NOMO-1 treated with DMSO at 0.1 percent for 48 hours (cell line): ENCODE measurements at regions not wholly inside any gene's neighbourhood (a gene's known extent, or its start where the extent isn't known, plus 50 kb on each side); places are given as distances from the start of the nearest gene placed in this dataset.
"Not testable (repeated sequence)": the region's sequence is repeated elsewhere in the genome, so short reads cannot be mapped to it uniquely, and the experiment has no call there.

ENCODE experiments used
- DNase-seq: peaks from one replicate; lab custom pipeline; 2025; ENCODE audit not compliant: unreplicated experiment; lab: John Stamatoyannopoulos, UW

DNA sequence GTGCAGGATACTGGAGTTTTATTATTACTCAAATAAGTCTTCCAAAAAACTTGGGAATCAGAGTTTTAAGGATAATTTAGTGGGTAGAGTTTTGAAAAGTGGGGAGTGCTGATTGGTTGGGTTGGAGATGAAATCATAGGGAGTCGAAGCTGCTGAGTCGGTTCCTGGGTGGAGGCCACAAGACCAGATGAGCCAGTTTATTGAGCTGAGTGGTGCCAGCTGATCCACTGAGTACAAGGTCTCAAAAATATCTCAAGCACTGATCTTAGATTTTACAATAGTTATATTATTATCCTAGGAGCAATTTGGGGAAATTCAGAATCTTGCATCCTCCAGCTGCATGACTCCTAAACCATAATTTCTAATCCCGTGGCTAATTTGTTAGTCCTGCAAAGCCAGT lies 804.9 kb upstream of the SEMA6A start:
- DNase-seq = no peak

GRCh38 chr5:117376748-117377147 lies 802.1 kb upstream of the SEMA6A start:
- DNase-seq = no peak

GRCh38 chr5:117359895-117360294 lies 785.3 kb upstream of the SEMA6A start:
- DNase-seq = no peak

GRCh38 chr5:117357886-117358285 lies 783.3 kb upstream of the SEMA6A start:
- DNase-seq = no peak

DNA sequence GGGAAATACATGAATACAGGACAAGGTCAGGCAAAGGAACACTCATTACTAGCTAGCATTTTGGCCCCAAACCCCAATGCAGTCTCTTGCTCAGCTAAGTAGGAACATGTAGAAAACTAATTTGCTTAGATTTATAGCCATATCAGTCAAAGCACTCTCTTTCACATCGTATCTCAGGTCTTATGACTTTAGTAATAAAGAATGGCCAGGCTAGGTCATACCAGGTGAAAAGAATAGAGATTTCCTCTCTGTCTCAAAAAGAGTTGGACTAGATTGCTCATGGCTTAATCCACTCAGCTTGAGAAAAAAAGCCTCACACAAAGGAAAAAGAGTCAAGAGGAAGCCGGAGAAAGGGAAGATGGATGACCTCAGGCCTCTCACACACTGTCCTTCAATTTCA lies 772.7 kb upstream of the SEMA6A start:
- DNase-seq = no peak

DNA sequence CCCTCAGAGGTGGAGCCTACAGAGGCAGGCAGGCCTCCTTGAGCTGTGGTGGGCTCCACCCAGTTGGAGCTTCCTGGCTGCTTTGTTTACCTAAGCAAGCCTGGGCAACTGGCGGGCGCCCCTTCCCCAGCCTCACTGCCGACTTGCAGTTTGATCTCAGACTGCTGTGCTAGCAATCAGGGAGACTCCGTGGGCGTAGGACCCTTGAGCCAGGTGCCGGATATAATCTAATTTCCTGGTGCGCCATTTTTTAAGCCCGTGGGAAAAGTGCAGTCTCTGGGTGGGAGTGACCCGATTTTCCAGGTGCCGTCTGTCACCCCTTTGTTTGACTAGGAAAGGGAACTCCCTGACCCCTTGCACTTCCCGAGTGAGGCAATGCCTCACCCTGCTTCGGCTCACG lies 769.1 kb upstream of the SEMA6A start:
- not testable (repeated sequence) for DNase-seq

DNA sequence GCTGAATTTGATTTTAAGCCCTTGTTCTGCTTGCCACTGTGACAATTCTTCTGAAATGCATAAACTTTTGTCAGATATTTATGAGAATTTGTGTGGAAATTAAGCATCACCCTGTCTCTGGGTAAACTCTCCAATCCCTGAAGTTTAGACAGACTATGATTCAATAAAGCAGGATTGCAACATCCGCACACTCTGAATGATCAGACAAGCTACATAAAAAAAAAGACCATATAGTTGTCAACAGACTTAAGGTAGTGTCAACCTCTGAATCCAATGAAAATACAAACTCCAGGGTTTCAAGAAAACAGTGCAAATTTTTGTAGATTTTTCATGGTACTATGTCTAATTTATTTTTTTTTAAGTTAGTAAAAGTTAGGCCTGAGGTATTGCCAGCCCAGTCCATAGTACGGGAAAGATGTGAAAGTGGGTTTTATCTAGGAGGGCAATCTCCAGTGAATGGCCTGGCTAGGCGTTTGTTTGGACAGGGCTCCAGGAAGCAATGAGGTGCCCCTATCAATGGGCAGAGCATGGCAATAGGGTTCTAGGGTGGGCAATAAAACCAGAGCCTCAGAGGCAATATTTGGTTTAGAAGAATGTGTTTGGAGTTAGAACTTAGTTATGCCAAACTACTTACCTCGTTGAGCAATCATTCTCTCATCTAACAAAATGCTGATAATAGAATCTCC lies 762.6 kb upstream of the SEMA6A start:
- no peak for DNase-seq

DNA sequence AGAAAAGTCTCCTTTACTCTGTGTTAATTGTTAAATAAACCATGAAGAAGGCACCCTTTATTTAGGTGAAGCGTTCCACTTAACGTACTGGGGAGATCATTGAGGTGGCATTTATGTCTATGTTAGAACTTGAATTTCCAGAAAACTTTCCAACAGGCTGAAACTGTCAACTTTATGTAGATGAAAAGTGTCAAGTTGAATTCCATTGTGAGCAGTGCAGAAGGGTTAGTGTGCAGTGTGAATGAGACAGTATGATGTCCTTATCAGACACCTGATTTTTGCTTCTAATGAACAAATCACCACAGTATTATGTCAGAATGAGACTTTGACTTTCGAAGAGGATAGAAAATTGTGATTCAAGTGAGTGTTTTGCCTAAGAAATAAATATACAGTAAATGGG lies 761.6 kb upstream of the SEMA6A start:
- DNase-seq = no peak

DNA sequence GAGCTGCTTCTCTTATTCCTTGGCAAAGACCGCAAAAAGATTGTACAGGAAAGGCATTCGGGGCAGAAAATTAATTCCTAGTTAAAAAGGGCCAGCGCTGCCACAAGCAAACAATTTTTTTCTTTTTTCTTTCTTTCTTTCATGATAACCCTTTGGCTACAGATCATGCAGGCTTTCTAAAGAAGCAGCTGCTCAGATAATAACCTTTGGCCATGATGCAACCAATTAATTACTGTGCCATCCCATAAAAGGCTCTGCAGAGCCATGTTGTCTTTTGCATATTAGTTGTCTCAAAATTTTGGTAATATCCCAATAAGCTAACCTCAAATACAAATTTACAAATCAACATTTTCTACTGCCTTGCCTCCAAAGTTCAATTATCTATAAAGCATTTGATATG lies 758.4 kb upstream of the SEMA6A start:
- DNase-seq = no peak

DNA sequence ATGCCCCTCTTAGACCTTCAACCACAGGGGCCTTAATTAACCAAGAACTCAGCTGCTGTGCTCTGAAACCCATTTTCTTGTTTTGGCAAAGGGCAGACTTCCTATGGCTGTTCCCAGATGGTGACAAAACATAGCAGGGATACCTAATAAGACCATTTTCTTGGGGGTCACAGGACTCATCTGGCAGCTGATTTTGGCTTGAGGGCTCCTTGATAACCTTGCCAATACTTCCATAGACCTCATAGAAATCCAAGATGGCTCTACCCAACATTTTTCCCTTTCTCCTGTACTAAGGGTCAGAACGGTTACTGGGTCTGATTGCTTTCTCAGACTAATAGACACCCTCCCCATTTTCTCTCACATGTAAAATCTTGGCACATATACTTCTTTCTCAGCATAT lies 757.7 kb upstream of the SEMA6A start:
- DNase-seq = no peak

GRCh38 chr5:117327511-117327910 lies 752.9 kb upstream of the SEMA6A start:
- no peak for DNase-seq

GRCh38 chr5:117326997-117327396 lies 752.4 kb upstream of the SEMA6A start:
- DNase-seq = no peak

DNA sequence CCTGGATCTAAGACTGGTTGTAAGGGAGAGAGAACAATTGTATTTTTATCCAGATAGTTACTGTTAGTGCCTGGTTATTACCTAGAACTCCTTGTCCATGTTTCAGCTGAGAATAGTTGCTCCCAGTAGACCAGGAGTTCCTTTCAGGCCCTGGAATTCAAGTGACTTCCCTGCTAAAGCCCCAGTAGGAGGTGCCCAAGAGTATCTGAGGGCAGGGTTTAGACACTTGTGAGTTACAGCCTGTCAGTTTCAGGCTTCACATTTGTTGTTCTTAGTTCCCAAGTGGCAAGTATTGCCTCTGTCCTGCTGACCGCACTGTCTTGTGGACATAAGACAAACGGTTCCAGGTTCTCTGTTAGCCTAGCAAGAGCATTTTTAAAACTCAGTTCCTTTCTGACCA lies 743.9 kb upstream of the SEMA6A start:
- no peak for DNase-seq

GRCh38 chr5:117315170-117315569 lies 740.5 kb upstream of the SEMA6A start:
- DNase-seq = no peak

GRCh38 chr5:117304512-117305107 lies 730.0 kb upstream of the SEMA6A start:
- not testable (repeated sequence) for DNase-seq

DNA sequence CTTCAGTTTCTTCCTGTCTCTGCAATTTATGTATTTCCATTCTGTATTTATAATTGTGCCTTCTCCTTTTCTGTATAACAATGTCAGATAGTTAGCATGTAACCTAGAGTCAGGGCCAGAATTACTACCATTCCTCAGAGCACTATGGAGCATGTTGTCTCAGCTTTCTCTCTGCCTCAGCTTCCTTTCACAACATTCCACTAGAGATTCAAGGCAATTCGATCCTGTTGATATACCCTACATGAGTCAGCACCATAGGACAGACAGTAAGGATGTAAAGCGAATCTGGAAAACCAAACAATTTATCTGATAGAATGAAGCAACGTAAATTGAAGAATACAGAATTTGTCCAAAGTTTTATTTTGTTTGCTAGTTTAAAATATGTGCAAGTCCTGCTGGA lies 728.3 kb upstream of the SEMA6A start:
- no peak for DNase-seq

GRCh38 chr5:117302473-117302872 lies 727.9 kb upstream of the SEMA6A start:
- DNase-seq = no peak

- DNase-seq = no peak
Measured at GRCh38 chr5:117299936-117300328, 725.3 kb upstream of the SEMA6A start.

DNA sequence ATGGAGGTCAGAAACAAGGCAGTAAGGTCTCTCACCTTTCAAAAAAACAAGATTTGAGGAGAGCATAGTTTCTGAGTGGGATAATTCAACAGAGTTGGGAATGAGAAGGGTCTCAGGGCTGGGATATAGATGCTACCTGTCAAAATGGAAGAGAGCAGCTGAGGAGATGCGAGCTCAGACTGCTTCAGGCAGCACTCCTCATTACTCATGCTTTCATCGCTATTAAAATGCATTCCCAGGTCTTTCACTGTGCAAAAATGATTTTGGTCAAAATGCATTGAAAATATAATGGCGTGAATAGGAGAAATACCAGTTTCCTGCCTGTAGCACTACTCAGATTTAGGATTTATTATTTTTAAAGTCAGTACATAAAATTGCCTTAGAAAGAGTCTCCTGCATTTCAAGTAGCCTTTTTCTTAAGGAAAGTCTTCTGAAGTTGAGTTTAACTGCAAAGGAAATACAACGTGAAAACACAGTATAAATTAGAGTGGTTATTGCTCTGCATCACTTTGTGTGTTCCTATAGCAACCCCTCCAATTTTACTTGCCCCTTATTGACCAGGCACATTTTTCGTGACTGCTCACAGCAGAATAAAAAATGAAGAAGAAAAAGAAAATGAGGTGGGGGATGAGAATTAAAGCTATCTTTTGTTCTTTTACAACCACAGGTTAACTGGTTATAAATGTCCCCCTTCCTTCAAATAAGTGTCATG lies 724.8 kb upstream of the SEMA6A start:
- DNase-seq = no peak

DNA sequence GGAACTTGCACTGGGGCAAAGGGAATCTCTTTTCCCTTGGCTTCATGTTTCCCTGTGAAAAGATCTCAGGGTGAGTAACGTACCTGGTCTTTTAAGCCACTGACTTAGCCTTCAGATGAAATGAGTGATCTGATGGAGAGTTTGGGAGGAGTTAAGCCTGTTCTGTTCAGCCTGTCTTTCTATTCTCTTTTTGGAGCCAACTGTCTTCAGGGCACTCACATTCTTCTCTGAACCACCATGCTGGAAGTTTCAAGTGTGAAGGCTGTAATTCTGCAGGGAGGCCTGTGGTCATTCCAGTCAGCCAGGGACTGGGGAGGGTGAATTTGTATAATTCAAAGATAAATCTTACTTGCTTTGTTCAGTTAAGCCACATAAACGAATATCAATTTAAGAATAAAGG lies 722.2 kb upstream of the SEMA6A start:
- DNase-seq = no peak

DNA sequence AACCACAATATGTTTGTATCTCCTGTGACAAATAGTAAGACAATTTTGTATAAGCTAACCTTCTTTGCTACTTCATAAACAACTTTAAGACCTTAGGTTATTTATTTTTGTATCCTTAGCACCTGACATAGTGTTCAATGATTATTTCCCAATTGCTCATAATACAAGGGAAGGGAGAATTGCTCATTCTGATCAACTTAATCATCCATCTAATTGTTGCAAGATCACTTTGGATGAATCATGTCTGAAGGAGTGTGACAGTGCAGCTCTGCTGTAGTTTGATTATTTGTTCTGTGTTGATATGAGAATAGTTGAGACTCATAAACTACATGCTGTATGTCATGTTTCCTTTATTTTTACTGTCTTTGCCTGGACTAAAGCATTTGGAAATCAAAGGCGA lies 721.3 kb upstream of the SEMA6A start:
- DNase-seq = no peak

DNA sequence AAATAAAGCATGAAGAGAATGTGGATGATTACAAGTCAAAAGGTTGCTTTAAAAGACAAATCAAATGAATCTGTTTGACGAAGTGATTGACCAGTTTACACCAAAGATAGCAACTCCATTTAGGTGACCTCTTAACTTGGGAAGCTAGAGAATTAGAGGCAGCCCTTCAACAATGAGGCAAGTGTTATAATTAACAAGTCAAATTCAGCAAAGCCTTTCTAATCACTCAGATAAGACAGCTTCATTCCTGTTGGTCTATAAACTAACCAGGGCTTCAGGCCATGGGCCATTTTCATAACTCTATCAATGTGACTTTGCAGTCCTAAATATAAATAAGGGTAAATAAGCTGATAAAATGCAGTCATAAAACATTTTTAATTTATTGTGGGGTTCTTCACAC lies 712.2 kb upstream of the SEMA6A start:
- DNase-seq = no peak

- no peak for DNase-seq
Measured at GRCh38 chr5:117271656-117272055, 697.0 kb upstream of the SEMA6A start.
